ENCODE measurements at regions not wholly inside any gene's neighbourhood (a gene's known extent, or its start where the extent isn't known, plus 50 kb on each side); places are given as distances from the start of the nearest gene placed in this dataset.

- DNase-seq (ENCODE audit: low spot score): no peak
Measured at GRCh38 chr14:61130512-61131260, 149.6 kb downstream of the SLC38A6 start.

GRCh38 chr14:61129168-61129745 is 148.2 kb downstream of the SLC38A6 start:
- no peak for DNase-seq (ENCODE audit: low spot score)

GRCh38 chr14:61128382-61129167 is 147.5 kb downstream of the SLC38A6 start:
- no peak for DNase-seq (ENCODE audit: low spot score)

DNA sequence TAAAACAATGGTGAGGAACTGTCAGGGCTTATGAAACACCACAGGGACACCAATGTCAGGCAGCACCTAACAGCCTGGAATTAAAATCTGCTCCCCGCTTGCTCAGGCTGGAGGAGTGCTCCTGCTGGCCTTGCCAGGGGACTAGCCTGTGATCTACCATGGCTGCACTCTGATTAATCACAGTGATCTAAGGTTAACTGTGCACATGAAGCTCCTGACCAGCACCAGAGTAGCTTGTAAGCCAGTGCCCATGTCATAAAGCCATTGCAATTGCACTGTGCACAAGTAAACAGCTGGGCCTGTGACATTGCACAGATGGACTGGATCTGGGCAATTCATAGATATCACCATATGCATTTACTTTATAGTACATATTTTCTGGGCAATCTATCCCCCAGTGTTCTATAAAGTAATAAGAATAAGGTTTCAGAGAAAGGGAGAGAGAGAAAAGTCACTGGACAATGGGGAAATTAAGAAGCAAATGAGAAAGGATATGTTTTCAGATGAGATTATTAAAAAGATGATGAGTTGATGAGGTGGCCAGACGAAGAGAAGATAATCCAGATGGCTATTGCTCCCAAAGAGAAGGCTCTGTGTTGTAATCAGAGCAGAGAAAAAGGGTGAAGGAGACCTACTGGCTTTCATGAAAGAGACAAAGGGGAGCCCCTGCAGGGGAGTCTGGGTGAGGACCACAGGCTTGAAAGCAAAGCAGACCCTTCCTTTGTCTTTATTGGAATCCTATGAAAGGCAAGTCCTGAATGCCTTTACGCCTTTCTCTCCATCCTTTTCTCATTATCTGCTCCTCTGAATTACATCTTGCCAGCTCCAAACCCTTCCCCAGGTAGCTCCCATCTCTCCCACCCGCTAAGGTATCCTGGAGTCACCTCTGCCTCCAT is 145.8 kb downstream of the SLC38A6 start:
- no peak for DNase-seq (ENCODE audit: low spot score)

- no peak for DNase-seq (ENCODE audit: low spot score)
Measured at GRCh38 chr14:61125867-61126572, 145.0 kb downstream of the SLC38A6 start.

DNA sequence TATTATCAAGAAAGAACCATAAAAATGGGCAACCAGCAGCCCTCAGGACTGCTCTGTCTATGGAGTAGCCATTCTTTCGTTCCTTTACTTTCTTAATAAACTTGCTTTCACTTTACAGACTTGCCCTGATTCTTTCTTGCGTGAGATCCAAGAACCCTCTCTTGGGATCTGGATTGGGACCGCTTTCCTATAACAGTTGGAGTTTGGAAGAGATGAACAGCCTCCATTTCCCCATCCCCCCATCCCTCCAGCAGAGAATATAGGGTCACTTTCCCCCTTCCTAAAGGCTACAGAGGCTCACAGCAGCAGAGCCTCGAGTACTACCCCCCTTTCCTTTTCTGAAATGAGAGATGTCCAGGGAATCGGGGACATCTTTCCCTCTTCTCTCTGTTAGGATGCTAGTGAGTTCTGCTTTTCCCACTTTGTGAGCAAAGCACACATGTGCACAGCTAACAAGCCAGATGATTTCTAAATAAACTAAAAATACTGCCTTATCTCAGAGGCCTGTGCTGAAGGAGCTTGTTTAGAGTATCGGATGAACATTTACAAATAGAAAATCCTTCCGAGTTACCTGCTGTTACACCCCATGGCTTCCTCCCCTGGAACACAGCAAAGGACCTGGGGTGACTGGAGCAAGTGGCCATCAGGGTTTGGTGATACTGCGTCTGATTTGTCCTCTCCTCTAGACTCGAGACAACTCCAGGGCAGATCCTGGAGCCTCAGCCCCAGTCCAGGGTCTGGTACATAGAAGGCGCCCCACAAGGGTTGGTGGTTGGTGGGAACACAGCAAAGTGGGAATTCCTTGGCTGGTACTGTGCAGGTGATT is 144.2 kb downstream of the SLC38A6 start:
- DNase-seq (ENCODE audit: low spot score): no peak

- DNase-seq (ENCODE audit: low spot score): no peak
Measured at GRCh38 chr14:61122862-61123261, 141.8 kb downstream of the SLC38A6 start.

DNA sequence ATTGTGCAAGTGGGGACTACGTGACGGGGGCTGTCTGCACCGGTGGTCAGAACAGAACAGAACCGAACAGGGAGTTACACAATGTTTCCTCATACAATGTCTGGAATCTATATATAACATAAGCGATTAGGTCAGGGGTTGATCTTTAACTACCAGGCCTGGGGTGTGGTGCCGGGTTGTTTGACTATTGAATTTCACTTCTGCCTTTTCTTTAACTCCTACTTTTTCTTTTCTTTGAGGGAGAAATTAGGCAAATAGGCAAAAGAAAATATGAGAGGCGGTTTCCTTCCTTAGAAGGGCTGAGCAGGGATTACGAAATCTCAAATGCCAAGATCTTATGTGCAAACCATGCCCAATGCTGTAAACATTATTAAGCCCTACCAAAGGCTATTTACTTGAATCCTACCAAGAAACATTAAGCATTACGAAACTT is 140.3 kb downstream of the SLC38A6 start:
- DNase-seq (ENCODE audit: low spot score): no peak

DNA sequence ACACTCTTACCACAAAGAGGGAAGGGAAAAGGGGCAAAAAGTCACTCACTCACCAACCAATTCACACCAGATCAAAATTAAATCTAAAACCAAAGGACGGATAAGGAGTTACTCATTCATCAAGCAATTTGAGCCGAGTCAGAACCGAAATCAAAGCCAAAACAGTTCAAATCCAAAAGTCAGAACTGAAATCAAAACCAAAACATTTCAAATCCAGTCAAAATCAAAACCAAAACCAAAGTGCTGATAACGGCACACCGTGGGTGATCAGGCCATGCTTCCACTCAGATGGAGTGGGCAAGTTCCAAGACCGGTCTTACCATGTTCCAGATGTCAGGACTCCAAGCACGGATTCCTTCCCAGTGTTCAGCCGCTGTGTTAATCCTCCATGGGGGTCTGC is 139.5 kb downstream of the SLC38A6 start:
- DNase-seq (ENCODE audit: low spot score): no peak

DNA sequence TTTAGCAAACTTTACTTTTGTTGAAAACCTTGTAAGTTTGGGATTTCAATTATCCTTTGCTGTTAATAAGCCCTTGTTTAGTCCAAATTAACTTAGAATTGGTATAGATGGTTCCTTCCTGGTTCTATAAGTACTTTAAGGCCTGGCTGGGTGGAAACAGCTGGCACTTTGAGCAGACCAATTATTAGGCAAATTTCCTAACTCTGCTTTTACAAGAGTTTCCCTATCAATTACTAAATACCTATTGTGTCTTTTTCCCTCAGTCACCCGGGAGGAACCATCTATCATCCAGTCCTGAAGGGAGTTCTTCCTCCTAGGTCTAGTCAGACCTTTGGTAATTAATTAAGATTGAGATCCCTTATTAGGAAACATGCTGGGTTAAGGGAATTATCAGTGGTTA is 138.0 kb downstream of the SLC38A6 start:
- no peak for DNase-seq (ENCODE audit: low spot score)

- no peak for DNase-seq (ENCODE audit: low spot score)
Measured at GRCh38 chr14:61116369-61116768, 135.3 kb downstream of the SLC38A6 start.

- DNase-seq (ENCODE audit: low spot score): no peak
Measured at GRCh38 chr14:61113561-61114225, 132.6 kb downstream of the SLC38A6 start.

DNA sequence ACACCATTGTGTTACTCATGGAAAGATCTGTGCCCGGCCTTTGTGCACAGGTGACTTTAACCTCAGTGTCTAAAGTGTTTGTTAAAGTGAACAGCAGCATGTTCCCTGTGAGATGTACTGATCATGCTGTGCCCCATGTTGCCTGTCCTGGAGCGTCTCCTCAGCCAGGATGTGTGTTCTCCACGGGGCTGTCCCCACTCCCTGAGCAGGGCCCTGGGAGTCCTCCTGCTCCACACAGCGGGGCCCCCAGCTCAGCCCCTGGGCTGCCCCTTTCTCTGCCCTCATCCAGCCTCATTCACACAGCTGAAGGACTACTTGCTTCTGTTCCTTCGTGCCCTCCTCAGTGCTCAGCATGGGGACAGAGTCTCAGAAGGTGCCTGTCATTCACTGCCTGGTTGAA is 131.5 kb downstream of the SLC38A6 start:
- no peak for DNase-seq (ENCODE audit: low spot score)

GRCh38 chr14:61111731-61112130 is 130.7 kb downstream of the SLC38A6 start:
- no peak for DNase-seq (ENCODE audit: low spot score)

- no peak for DNase-seq (ENCODE audit: low spot score)
Measured at GRCh38 chr14:61111209-61111665, 130.2 kb downstream of the SLC38A6 start.

DNA sequence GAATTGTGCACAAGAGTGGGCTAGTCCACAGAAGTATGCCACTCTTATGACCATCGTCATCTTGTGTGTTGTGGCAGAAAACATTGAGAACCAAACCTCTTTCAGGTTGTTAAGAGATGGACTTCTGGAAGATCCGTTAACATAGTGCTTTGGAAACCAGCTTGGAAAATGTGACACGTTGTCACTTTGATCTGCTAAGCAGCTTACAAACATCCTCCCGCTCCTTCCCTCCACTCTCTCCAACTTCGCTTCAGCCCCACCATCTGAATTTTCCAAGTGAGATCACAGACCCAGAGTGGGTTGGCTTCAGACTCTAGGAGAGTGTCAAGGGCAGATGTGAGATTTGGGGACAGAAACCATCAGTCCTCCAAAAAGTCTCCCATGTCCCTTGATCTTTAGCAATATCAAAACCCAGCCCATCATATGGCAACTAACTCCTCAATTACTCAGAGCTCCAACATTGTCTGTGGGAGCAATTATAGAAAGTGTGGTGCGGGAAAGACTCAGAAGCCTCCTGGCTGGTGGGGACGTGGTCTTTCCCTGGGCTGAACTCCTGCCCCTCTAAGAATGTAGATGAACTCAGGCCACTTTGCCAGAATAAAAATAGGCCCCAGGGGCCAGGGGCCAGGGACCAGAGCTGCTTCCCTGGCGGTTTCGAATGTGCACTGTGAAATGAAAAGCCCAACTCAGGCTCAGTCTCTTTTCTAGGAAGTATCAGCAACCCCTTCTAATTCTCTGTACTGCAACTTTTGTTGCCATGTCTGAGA is 129.5 kb downstream of the SLC38A6 start:
- DNase-seq (ENCODE audit: low spot score): no peak

DNA sequence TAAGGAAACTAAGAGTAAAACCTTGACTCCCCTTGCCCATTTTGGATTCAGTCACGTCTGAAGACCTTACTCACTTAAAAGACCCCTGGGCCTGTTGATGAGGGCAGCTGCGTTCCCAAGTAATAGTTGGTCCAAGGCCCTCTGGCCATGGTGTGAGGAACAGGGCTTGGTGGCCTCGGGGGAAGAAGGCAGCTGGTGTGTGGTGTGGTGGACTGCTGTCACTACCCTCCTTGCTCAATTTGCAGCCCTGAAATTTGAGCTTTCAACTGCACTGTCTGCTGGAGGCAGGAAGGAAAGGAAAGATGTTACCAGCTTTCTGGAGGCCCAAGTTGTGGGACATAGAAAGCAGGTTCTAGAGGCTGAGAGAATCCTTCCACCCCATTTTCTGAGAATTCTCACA is 128.2 kb downstream of the SLC38A6 start:
- no peak for DNase-seq (ENCODE audit: low spot score)

DNA sequence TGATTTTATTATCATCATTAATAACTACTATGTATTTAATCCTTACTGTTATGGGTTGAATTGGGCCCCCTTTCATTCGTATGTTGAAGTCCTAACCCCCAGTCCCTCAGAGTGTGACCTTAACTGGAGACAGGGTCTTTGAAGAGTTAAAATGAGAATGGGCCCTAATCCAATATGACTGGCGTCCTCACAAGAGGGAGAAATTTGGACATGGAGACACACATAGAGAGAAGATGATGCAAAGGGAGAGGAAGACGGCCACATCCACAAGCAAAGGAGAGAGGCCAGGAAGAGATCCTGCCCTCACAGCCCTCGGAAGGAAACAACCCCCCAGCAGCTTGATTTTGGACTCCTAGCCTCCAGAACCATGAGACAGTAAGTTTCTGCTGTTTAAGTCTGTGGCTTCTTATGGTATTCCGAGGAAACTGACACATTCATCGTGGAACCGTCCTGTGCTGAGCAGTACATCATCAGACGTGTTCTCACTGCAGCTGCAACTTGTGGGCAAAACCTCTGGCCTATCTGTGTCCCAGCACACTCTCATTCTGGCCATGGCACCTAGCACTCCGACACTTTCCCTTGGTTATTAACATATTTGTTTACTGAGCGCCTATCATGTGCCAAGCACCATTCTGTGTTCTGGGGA is 127.6 kb downstream of the SLC38A6 start:
- no peak for DNase-seq (ENCODE audit: low spot score)
